COR-L47 (cell line): ENCODE measurements at regions not wholly inside any gene's neighbourhood (a gene's known extent, or its start where the extent isn't known, plus 50 kb on each side); places are given as distances from the start of the nearest gene placed in this dataset.

Experiments
- DNase-seq: peaks from one replicate; lab custom pipeline; 2025; lab: John Stamatoyannopoulos, UW

GRCh38 chr2:120677221-120677620 is 58.4 kb upstream of the GLI2 start:
- no peak for DNase-seq

DNA sequence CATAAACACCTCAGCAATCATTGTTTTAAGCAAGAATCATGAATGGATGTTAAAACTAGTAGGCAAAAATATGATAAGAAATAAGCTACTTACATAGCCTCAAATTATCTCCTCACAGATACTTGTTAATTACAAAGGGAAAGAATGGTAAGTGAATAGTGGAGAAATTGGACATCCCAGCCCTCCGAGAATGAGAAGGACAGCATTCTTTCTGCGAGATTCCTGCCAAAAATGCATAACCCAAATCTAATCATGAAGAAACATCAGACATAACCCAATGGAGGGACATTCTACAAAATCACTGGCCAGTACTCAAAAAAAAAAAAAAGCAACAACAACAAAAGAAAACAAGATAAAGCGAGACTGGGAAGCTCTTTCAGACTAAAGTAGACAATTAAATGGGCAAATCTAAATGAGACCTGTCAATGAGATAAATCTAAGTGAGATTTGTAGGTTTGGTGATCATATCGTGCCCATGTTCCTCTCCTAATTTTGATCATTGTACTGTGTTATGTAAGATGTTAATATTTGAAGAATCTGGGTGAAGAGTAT is 57.9 kb upstream of the GLI2 start:
- DNase-seq, result no peak

DNA sequence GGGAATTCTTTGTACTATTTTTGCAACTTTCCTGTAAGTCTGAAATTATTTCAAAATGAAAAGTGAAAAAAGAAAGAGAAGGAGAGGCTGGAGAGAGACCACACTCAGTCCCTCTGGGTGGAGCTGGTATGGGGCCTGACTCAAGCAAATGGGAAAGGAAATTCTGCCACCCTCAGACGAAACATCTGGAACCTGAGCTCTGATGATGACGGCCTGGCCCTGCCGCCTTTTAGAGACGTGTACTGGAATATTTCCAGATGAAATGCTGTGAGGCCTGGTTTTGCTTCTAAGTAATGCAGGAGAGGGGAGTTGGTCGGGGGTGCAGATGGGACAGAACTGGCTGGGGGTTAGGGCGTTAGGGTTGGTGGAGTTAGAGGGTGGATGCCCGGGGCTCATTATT is 57.4 kb upstream of the GLI2 start:
- no peak for DNase-seq

DNA sequence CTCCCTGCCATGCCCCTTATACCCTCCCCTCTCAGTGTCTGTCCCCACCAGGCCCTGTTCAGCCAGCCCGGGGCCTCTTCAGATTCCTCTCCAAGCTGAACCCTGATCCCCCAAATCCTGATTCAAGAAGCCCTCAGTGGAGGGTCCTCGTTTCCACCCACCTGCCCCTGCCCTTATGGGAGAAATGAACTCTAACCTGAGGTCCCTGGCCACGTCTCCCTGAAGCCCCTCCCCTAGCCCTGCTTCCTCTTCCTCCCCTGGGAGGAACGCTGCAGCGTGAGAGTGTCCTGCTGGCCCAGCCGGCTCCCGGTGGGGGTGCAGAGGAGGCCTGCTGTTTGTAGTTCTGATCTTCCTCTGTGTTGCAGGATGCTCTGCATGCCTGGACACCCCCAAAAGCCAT is 56.7 kb upstream of the GLI2 start:
- DNase-seq, result no peak

GRCh38 chr2:120679526-120679925 is 56.1 kb upstream of the GLI2 start:
- no peak for DNase-seq

GRCh38 chr2:120680136-120680761 is 55.4 kb upstream of the GLI2 start:
- peak; percentile 80 for DNase-seq

DNA sequence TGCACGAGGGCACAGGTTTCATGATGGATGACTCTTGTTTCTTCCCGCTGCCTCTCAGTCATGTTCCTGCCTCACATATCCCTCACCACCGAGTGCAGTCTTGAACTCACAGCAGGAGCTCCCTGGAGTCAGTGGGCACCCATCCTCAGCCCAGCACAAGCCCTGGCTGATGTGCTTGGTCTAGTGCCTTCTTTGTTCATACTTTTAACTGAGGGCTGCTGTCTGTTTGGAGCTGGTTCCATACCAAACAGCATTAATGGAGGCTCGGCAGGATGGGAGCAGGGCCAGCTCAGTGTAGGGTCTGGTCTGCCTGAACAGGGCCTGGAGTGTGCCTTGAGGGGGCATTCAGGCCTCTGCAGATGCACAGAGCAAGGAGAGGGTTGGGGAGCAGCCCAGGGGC is 54.5 kb upstream of the GLI2 start:
- no peak for DNase-seq

- no peak for DNase-seq
Observed at GRCh38 chr2:120681696-120682288, 53.9 kb upstream of the GLI2 start.

DNA sequence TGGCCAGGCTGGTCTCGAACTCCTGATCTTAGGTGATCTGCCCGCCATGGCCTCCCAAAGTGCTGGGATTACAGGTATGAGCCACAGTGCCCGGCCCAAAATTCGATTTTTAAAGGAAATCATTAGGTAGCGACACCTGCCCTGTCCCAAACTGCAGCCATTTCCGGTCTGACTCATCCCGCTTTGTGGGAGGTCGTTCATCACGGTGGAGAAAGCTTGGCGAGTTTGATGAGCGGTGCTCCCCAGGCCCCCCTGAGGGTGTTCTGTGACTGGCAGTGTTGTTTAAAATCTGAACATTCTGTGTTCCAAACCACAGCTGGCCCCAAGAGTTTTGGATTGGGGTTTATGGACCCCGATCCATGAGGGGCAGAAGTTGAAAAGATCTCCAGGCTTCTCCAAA is 53.0 kb upstream of the GLI2 start:
- no peak for DNase-seq

DNA sequence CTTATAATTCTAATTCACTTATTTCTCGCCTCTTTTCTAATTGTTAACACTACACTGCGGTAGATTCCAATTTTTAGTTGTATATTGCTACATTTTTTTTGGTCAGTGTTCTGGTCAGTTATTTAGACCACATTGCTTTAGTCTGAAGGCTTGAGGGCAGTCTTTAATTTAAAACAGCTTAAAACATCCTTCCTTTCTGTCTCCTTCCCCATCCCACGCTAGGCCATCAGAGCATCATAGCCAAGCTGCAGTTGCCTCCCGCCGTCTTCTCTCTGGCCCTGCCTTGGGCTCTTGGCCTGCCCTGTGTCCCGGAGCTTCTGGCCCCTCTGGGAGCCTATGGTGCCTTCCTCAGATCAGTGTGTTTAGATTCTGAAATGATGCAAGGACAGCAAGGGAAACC is 52.6 kb upstream of the GLI2 start:
- no peak for DNase-seq

DNA sequence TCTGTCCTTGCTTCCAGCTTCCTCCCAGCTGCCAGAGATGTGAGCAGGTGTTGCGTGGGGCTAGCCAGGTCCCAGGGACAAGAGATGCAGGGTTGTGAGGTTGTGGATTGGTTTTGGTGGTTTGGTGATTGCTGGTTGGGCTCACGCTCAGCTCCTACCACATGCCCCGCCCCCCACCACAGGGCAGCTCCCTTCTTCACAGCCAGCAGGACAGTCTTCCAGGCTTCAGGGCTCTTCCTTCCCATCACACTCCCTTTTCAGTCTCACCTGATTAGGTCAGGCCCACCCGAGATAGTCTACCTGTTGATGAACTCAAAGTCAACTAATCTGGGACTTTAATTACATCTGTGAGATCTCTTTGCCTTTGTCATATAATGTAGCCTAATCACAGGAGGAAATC is 52.0 kb upstream of the GLI2 start:
- no peak for DNase-seq

DNA sequence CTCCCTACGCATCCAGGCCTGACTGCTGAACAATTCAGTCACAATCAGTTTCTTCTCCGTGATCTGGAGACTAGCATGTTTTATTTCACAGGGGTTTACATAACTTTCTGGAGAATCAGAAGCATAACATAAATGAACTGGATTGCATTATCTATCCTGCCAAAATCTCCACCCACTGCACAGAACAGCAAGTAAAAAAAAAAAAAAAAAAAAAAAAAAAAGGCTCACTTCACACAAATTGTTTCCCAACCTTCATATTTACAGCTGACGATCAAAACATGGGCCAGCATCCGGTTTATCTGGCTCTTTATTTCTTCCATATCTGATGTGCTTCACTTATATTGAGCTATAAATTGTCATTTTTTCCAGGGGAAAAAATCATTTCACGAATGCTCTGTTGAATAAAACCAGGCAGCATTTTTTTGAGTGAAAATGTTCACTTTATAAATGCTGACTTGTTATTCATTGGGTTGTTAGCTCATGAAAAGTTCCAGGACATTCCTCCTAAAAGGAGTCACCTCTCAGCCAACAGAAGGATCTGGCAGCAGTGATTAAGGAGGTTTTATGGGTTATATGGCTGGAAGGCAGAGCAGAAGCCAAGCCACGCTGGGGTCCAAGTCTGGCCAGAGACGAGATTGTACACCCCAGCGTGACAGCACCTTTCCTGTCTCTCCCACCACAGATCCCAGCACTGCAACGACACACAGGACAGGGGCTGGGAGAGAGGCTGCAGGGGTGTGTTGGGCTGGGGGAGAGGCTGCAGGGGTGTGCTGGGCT is 51.2 kb upstream of the GLI2 start:
- DNase-seq, result no peak

- no peak for DNase-seq
Observed at GRCh38 chr2:120685066-120685973, 50.3 kb upstream of the GLI2 start.
